ENCODE measurements at regions not wholly inside any gene's neighbourhood (a gene's known extent, or its start where the extent isn't known, plus 50 kb on each side); places are given as distances from the start of the nearest gene placed in this dataset.

DNA sequence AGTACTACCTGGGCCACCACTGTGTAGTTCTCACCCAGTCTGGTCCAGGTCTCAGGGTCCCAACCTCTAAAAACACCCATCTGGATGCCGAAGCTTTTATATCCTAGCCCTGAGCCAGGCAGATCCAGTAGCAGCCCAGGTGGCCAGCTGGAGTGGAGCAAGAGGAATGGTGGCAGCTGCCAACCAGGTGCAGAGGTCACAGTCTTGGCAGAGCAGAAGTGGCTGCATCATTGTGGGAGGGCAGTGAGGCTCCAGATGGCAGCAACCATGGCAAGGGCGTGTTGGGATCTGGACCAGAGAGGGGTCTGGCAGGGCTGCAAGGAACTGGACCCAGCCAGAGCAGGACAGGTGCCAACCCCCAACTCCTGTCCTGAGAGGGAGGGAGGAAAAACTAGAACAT, 72.2 kb upstream of the AGAP1 start:
- no peaks in the 10 kb centered on the region for H3K4me1 ChIP-seq (ENCODE audit: control insufficient read depth, insufficient read depth, low read length)
- TF ChIP-seq TCF7L2 (IDR thresholded peaks at IDR 0.05; ENCODE audit: low read depth, low read length) (no peak), CTCF (IDR thresholded peaks at IDR 0.05) (no peak), REST (IDR thresholded peaks at IDR 0.05; ENCODE audit: insufficient read depth in 1 of 2, low read depth in 2 of 2, low read length in 1 of 2) (no peak), POLR2AphosphoS5 (IDR thresholded peaks at IDR 0.05; ENCODE audit: low read depth, low read length) (no peak), SIN3A (IDR thresholded peaks at IDR 0.05; ENCODE audit: borderline replicate concordance, insufficient read depth, low read depth, low read length) (no peak)
- no peaks in the 10 kb centered on the region; the same call in 1 of the 2 replicates for H3K27me3 ChIP-seq (ENCODE audit: control insufficient read depth, insufficient read depth, low read length)
- no peaks in the 10 kb centered on the region for H3K36me3 ChIP-seq (ENCODE audit: control insufficient read depth, insufficient read depth, low read length)
- ATAC-seq (no peak), DNase-seq (ENCODE audit: low read depth, low spot score) (no peak)
- H3K9me3 ChIP-seq (ENCODE audit: control insufficient read depth, insufficient read depth, low read depth, low read length): no peaks in the 10 kb centered on the region
- H3K4me3 ChIP-seq (ENCODE audit: low read depth in 2 of 2, low read length in 2 of 2): no peak overlapping the region
- CTCF ChIA-PET: no interaction called here
- in situ Hi-C loops (cut with HindIII; ENCODE audit: low pct_unique_long_range_greater_than_20kb, low sequenced_read_pairs): no loop called here
- no peak overlapping the region for H3K27ac ChIP-seq (ENCODE audit: low read length)
- no TSS peak for BruUV-seq (replicated peaks)
- intact Hi-C loops (cut with micrococcal nuclease; ENCODE audit: unreplicated experiment): no loop called here
- POLR2A ChIA-PET: no interaction called here

DNA sequence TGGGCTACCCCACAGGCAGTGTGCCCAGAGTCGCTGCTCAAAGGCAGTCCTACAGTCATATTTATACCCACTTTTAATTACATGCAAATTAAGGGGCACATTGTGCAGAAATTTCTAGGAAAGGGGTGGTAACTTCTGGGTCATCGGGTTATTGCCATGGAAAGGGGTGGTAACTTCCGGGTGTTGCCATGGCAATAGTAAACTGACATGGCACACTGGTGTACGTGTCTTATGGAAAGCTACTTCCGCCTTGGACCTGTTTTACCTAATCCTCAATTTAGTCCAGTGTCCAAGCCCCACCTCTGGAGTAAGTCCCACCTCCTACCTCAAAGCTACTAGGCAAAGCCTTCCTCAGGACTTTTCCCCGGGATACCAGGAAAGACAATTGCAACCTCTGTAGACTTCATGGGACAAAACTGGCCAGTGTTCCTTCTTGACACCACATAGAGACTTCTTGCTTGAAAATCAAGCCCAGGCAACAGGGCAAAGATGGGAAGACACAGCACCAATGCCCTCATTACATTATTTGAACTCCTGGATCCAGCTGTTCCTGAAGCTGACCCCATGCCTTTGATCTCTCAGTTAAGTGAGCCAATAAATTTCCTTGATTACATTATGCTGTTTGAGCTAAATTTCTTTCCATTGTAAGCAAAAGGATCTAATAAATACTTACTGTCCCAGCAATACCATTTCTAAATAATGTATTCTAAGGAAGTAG, 63.3 kb upstream of the AGAP1 start:
- ChIA-PET CTCF (interaction anchor here (0.6 kb wide), 1 partner anchor 295 kb away, joined by 3 read pairs; no protein-coding TSS in a partner anchor), POLR2A (no interaction called here)
- Histone ChIP-seq H3K27me3 (ENCODE audit: control insufficient read depth, insufficient read depth, low read length) (no peaks in the 10 kb centered on the region; the same call in 1 of the 2 replicates), H3K4me3 (ENCODE audit: low read depth in 2 of 2, low read length in 2 of 2) (no peak overlapping the region), H3K9me3 (ENCODE audit: control insufficient read depth, insufficient read depth, low read depth, low read length) (no peaks in the 10 kb centered on the region), H3K27ac (ENCODE audit: low read length) (no peak overlapping the region), H3K4me1 (ENCODE audit: control insufficient read depth, insufficient read depth, low read length) (no peaks in the 10 kb centered on the region), H3K36me3 (ENCODE audit: control insufficient read depth, insufficient read depth, low read length) (no peaks in the 10 kb centered on the region)
- TF ChIP-seq CTCF (IDR thresholded peaks at IDR 0.05) (no peak), REST (IDR thresholded peaks at IDR 0.05; ENCODE audit: insufficient read depth in 1 of 2, low read depth in 2 of 2, low read length in 1 of 2) (no peak), TCF7L2 (IDR thresholded peaks at IDR 0.05; ENCODE audit: low read depth, low read length) (no peak), POLR2AphosphoS5 (IDR thresholded peaks at IDR 0.05; ENCODE audit: low read depth, low read length) (no peak), SIN3A (IDR thresholded peaks at IDR 0.05; ENCODE audit: borderline replicate concordance, insufficient read depth, low read depth, low read length) (no peak)
- in situ Hi-C loops (cut with HindIII; ENCODE audit: low pct_unique_long_range_greater_than_20kb, low sequenced_read_pairs): no loop called here
- intact Hi-C loops (cut with micrococcal nuclease; ENCODE audit: unreplicated experiment): no loop called here
- BruUV-seq (replicated peaks): no TSS peak
- DNase-seq (ENCODE audit: low read depth, low spot score) (no peak), ATAC-seq (no peak)
